ENCODE measurements at regions not wholly inside any gene's neighbourhood (a gene's known extent, or its start where the extent isn't known, plus 50 kb on each side); places are given as distances from the start of the nearest gene placed in this dataset.

GRCh38 chr4:141371206-141371605 is 150.5 kb downstream of the ZNF330 start:
- H3K27ac ChIP-seq (ENCODE audit: extremely low read depth, low read depth, low read length) = no peak overlapping the region
- no peaks in the 10 kb centered on the region for H3K4me1 ChIP-seq (replicated peaks in 1 of 2; ENCODE audit: control insufficient read depth in 2 of 2, insufficient read depth in 2 of 2, low read length in 2 of 2)
- ChIA-PET CTCF (ENCODE audit: low intra/inter-chr PET ratio) (no interaction called here), POLR2A (no interaction called here)
- FAIRE-seq (no peak), DNase-seq (ENCODE audit: extremely low read depth in 1 of 4, low spot score in 3 of 4) (no peak), ATAC-seq (no peak)
- no peak overlapping the region for H3K4me3 ChIP-seq
- H3K36me3 ChIP-seq (ENCODE audit: control insufficient read depth, insufficient read depth, low read length) = no peaks in the 10 kb centered on the region
- no peaks in the 10 kb centered on the region for H4K20me1 ChIP-seq (replicated peaks; ENCODE audit: control insufficient read depth, insufficient read depth, low read length)
- intact Hi-C loops (cut with micrococcal nuclease) (no loop called here), in situ Hi-C loops (cut with MboI) (no loop called here)
- H3K27me3 ChIP-seq (ENCODE audit: control insufficient read depth in 2 of 2, insufficient read depth in 2 of 2, low read length in 2 of 2) = no peaks in the 10 kb centered on the region
- TF ChIP-seq SIX5 (IDR thresholded peaks at IDR 0.05; ENCODE audit: borderline replicate concordance in 1 of 2, insufficient read depth in 1 of 2, low read depth in 1 of 2, low read length in 2 of 2) (no peak), CUX1 (CRISPR knock-in tag; IDR thresholded peaks at IDR 0.05) (no peak), PCBP2 (IDR thresholded peaks at IDR 0.05; ENCODE audit: low read depth, low read length, poor library complexity, severe bottlenecking) (no peak), E2F5 (CRISPR knock-in tag; IDR thresholded peaks at IDR 0.05) (no peak)
- no peak overlapping the region for H3K9ac ChIP-seq (ENCODE audit: insufficient read depth in 1 of 2, low read depth in 2 of 2, low read length in 2 of 2)
- BruUV-seq (replicated peaks) = no TSS peak
- no peak overlapping the region for H2AFZ ChIP-seq (ENCODE audit: low read depth, low read length)
- 5% methylated on average over 3 of the region's 3 CpGs for WGBS (ENCODE audit: insufficient coverage, low coverage, missing lambda C conversion rate)
- no peaks in the 10 kb centered on the region for H3K9me3 ChIP-seq (replicated peaks; ENCODE audit: control insufficient read depth, insufficient read depth, low read depth, low read length)
- H3K79me2 ChIP-seq (ENCODE audit: control insufficient read depth, insufficient read depth, low read length) = no peaks in the 10 kb centered on the region
- no peak overlapping the region for H3K4me2 ChIP-seq (ENCODE audit: insufficient read depth, low read length)
- H3K9me1 ChIP-seq (ENCODE audit: control insufficient read depth, insufficient read depth, low read length) = no peaks in the 10 kb centered on the region
